Stimulated activated naive CD8-positive, alpha-beta T cell treated with anti-CD3 and anti-CD28 coated beads, Interleukin-15, Interleukin-2, amounts not matched to agents 100 ng/mL and 50 ng/mL, for 24 hours (primary cell): ENCODE measurements at regions not wholly inside any gene's neighbourhood (a gene's known extent, or its start where the extent isn't known, plus 50 kb on each side); places are given as distances from the start of the nearest gene placed in this dataset.

ENCODE experiments used
- H3K27ac Mint-ChIP-seq: one replicate; pipeline ENCODE4 v1.8.0; 2021; ENCODE audit warnings: mild to moderate bottlenecking, mixed read lengths
- H3K27me3 Mint-ChIP-seq: one replicate; pipeline ENCODE4 v1.8.0; 2021; ENCODE audit warnings: mixed read lengths
- H3K36me3 Mint-ChIP-seq: one replicate; pipeline ENCODE4 v1.8.0; 2021; ENCODE audit warnings: low read depth, mixed read lengths
- H3K4me1 Mint-ChIP-seq: one replicate; pipeline ENCODE4 v1.8.0; 2021; ENCODE audit warnings: low read depth, mixed read lengths
- H3K4me3 Mint-ChIP-seq: one replicate; pipeline ENCODE4 v1.8.0; 2021; ENCODE audit warnings: mild to moderate bottlenecking, mixed read lengths
- H3K9me3 Mint-ChIP-seq: one replicate; pipeline ENCODE4 v1.8.0; 2021; ENCODE audit warnings: mixed read lengths

DNA sequence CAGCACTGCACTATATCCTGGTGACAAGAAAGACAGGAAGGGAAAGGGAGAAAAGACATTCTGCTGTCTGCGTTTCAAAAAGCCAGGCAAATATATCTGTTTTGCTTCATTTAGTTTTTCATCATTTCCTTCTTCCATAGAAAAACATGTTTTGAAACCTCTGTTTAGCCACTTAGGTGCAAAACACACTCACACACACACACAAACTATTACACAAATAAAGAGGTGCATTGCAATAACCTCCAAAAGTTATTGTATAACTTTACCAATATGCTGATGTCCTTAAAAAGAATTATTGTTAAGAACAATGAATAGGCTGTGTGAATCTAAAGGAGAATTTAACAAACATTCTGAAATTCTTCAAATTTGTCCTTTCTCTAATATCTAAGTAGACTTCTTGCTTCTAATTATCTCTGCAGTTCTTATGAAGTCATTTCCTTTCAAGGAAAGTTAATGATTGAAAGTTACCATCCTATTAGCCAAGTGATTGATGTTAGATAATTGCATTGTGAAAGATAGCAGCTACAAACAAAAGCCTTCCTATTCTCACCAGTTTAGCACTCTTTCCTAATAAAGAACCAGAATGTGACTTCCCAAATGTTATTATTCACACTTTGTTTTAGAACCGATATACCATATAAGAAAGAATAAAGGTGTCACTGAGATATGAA, 516.7 kb downstream of the KCNJ3 start:
- H3K4me3 Mint-ChIP-seq: no peak overlapping the region
- no peaks in the 10 kb centered on the region for H3K36me3 Mint-ChIP-seq
- no peak overlapping the region for H3K27ac Mint-ChIP-seq
- no peaks in the 10 kb centered on the region for H3K27me3 Mint-ChIP-seq
- H3K9me3 Mint-ChIP-seq: no peaks in the 10 kb centered on the region
- H3K4me1 Mint-ChIP-seq: no peaks in the 10 kb centered on the region

DNA sequence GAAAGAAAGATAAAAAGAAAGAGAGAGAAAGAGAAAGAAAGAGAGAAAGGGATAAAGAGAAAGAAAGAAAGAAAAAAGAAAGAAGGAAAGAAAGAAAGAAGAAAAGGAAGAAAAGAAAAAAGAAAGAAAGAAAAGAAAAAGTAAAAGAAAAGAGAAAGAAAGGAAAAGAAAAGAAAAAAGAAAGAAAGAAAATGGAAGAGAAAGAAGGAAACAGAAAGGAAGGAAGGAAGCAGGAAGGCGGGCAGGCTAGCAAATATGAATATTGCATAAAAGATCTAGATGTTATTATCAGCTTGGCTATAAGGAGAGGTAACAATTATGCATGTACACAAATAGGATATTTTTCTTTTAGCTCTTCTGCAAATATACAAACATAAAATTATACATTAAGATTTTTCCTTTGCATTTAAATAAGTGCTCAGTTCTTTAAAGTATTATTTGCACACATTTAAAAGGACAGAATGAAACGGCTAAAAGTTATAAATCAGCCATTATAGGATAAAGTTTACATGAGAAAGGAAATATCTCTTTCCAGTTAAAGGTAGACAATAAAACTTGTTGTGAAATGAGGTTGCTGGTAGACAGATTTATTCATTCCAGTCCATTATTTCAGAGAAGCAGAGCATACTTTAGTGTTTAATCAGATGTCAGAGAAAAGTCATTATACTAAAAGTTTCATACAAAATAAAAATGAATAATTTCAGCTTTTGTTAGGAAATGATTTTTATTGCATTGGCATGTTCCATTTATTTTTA, 511.4 kb downstream of the KCNJ3 start:
- H3K4me1 Mint-ChIP-seq: no peaks in the 10 kb centered on the region
- H3K27me3 Mint-ChIP-seq: no peaks in the 10 kb centered on the region
- no peak overlapping the region for H3K27ac Mint-ChIP-seq
- H3K4me3 Mint-ChIP-seq: no peak overlapping the region
- no peaks in the 10 kb centered on the region for H3K36me3 Mint-ChIP-seq
- no peaks in the 10 kb centered on the region for H3K9me3 Mint-ChIP-seq

- Mint-ChIP-seq H3K4me1 (no peaks in the 10 kb centered on the region), H3K9me3 (no peaks in the 10 kb centered on the region), H3K27ac (no peak overlapping the region), H3K27me3 (no peaks in the 10 kb centered on the region), H3K36me3 (no peaks in the 10 kb centered on the region), H3K4me3 (no peak overlapping the region)
Observed at GRCh38 chr2:155203178-155203577, 504.7 kb downstream of the KCNJ3 start.

DNA sequence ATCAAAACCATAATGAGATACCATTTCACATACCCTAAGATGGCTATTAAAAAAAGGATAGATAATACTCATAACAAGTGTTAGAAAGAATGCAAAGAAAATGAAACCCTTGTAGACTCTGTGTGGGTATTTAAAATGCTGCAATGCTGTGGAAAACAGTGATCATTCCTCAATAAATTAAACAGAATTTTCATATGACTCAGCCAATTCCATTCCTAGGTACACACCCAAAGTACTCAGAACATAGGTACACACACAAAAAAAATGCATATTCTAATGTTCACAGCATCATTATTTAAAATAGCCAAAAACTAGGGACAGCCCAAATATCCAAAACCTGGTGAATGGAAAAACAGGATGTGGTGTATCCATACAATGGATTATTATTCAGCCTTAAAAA, 502.3 kb downstream of the KCNJ3 start:
- Mint-ChIP-seq H3K4me1 (no peaks in the 10 kb centered on the region), H3K36me3 (no peaks in the 10 kb centered on the region), H3K27ac (no peak overlapping the region), H3K4me3 (no peak overlapping the region), H3K27me3 (no peaks in the 10 kb centered on the region), H3K9me3 (no peaks in the 10 kb centered on the region)

DNA sequence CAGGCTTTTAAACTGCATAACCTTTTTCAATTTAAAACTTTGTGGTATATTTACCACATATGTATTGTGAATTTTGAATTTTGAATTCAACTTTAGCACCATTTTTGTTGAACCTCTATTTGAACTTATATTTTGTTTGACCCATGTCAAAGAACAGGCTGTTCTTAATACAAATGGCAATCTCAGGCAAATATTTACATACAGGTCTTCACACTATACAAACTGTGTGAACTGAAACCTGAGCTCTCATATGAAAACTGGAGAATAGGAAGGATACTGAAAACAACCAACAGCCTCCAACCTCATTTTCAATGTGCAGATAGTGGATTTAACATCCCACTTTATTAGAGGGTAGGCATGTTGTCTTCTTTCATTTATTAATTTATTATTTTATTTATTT, 491.8 kb downstream of the KCNJ3 start:
- Mint-ChIP-seq H3K27me3 (no peaks in the 10 kb centered on the region), H3K4me3 (no peak overlapping the region), H3K9me3 (peaks cover 5% of the 10 kb centered on the region), H3K36me3 (no peaks in the 10 kb centered on the region), H3K4me1 (no peaks in the 10 kb centered on the region), H3K27ac (no peak overlapping the region)

DNA sequence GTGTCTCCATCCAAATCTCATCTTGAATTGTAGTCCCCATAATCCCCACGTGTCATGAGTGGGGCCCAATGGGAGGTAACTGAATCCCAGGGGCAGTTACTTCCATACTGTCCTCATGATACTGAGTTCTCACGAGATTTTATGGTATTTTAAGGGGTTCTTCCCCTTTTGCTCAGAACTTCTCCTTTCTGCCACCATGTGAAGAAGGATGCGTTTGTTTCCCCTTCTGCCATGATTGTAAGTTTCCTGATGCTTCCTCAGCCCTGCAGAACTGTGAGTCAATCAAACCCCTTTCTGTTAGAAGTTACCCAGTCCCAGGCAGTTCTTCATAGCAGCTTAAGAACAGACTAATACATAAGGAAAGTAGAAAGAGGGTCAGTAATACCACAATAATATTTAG, 480.4 kb downstream of the KCNJ3 start:
- H3K27ac Mint-ChIP-seq: no peak overlapping the region

GRCh38 chr2:155176345-155176744, 477.9 kb downstream of the KCNJ3 start:
- no peaks in the 10 kb centered on the region for H3K4me1 Mint-ChIP-seq
- H3K27ac Mint-ChIP-seq: no peak overlapping the region
- no peaks in the 10 kb centered on the region for H3K9me3 Mint-ChIP-seq
- H3K27me3 Mint-ChIP-seq: no peaks in the 10 kb centered on the region
- H3K4me3 Mint-ChIP-seq: no peak overlapping the region
- H3K36me3 Mint-ChIP-seq: no peaks in the 10 kb centered on the region

More for the DNA sequence above, 480.4 kb downstream of the KCNJ3 start:
- Mint-ChIP-seq H3K9me3 (no peaks in the 10 kb centered on the region), H3K4me1 (no peaks in the 10 kb centered on the region), H3K27me3 (no peaks in the 10 kb centered on the region), H3K4me3 (no peak overlapping the region), H3K36me3 (no peaks in the 10 kb centered on the region)

GRCh38 chr2:155169317-155169716, 470.8 kb downstream of the KCNJ3 start:
- Mint-ChIP-seq H3K4me1 (no peaks in the 10 kb centered on the region), H3K27me3 (no peaks in the 10 kb centered on the region), H3K27ac (no peak overlapping the region), H3K9me3 (no peaks in the 10 kb centered on the region), H3K4me3 (no peak overlapping the region), H3K36me3 (no peaks in the 10 kb centered on the region)

DNA sequence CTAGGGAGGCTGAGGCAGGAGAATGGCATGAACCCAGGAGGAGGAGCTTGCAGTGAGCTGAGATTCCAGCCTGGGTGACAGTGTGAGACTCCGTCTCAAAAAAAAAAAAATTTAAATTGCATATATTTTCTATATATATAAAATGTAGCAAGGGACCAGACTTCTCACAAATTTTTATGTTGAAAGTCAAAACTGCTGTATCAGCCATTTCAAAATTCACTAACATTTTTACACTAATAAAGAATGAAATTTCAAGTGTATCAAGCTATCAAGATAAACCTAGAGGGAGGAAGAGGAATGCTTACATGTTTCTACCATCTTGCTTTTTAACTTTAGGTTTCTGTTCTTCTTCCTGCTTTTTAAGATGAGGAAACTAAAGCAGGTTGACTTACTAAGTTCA, 464.0 kb downstream of the KCNJ3 start:
- Mint-ChIP-seq H3K9me3 (no peaks in the 10 kb centered on the region), H3K27me3 (no peaks in the 10 kb centered on the region), H3K4me1 (no peaks in the 10 kb centered on the region), H3K27ac (no peak overlapping the region), H3K4me3 (no peak overlapping the region), H3K36me3 (no peaks in the 10 kb centered on the region)

DNA sequence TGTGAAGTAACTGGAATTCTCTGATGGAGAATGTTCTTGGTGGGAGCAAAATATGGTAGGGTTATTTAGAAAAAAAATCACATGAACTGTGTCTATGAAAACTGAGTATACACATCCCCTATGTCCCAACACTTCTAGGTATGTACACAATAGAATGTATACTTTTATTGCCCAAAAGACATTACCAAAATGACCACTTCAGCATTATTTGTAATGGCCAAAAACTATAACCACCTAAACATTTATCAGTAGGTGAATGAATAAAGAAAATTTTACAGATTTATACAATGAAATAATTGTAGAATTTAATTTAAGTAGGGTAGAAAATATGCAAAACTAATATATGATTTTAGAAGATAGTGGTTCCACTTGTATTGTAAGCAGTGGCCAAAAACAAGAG, 462.8 kb downstream of the KCNJ3 start:
- no peaks in the 10 kb centered on the region for H3K4me1 Mint-ChIP-seq
- no peaks in the 10 kb centered on the region for H3K27me3 Mint-ChIP-seq
- no peak overlapping the region for H3K4me3 Mint-ChIP-seq
- H3K36me3 Mint-ChIP-seq: no peaks in the 10 kb centered on the region
- H3K9me3 Mint-ChIP-seq: no peaks in the 10 kb centered on the region
- H3K27ac Mint-ChIP-seq: no peak overlapping the region

DNA sequence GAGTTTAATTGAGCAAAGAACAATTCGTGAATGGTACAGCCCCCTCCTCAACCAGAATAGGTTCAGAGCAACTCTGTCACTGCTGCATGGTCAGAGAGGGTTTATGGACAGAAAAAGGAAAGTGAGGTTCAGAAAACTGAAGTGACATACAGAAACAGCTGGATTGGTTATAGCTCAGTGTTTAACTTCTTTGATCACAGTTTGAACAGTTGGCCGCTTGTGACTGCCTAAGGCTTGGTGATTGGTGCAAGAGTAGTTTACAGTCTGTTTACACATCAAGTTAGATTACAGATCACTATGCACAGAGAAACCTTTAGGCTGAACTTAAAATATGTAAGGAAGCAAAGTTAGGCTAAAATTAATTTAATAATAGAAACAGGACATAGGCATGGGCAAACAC, 459.2 kb downstream of the KCNJ3 start:
- Mint-ChIP-seq H3K27me3 (no peaks in the 10 kb centered on the region), H3K36me3 (no peaks in the 10 kb centered on the region), H3K4me1 (no peaks in the 10 kb centered on the region), H3K4me3 (no peak overlapping the region), H3K27ac (no peak overlapping the region), H3K9me3 (no peaks in the 10 kb centered on the region)

GRCh38 chr2:155157065-155157464, 458.6 kb downstream of the KCNJ3 start:
- no peak overlapping the region for H3K4me3 Mint-ChIP-seq
- no peaks in the 10 kb centered on the region for H3K27me3 Mint-ChIP-seq
- no peaks in the 10 kb centered on the region for H3K36me3 Mint-ChIP-seq
- no peak overlapping the region for H3K27ac Mint-ChIP-seq
- no peaks in the 10 kb centered on the region for H3K4me1 Mint-ChIP-seq
- H3K9me3 Mint-ChIP-seq: no peaks in the 10 kb centered on the region

- no peaks in the 10 kb centered on the region for H3K4me1 Mint-ChIP-seq
- no peaks in the 10 kb centered on the region for H3K9me3 Mint-ChIP-seq
- H3K27ac Mint-ChIP-seq: no peak overlapping the region
- H3K36me3 Mint-ChIP-seq: no peaks in the 10 kb centered on the region
- H3K4me3 Mint-ChIP-seq: no peak overlapping the region
- no peaks in the 10 kb centered on the region for H3K27me3 Mint-ChIP-seq
Observed at GRCh38 chr2:155151945-155152344, 453.4 kb downstream of the KCNJ3 start.

DNA sequence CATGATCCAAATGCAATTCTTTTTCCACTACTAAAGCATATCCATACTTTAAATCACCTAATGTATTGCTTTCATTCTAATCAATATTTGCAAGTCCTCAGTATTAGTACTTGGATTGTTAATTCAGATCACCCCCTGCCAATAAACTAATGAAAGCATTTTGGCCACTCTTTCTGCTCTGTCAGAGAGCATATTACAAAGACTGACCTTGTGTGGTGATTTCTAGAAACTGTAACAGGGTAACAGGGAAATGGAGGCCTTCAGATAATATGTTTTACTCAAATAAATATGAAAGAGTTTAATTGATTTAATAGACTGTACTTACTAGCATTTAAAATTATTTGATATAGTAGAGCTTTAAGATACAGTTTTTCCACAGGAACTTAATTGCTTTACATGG, 453.0 kb downstream of the KCNJ3 start:
- Mint-ChIP-seq H3K4me1 (no peaks in the 10 kb centered on the region), H3K4me3 (no peak overlapping the region), H3K27me3 (no peaks in the 10 kb centered on the region), H3K9me3 (no peaks in the 10 kb centered on the region), H3K36me3 (no peaks in the 10 kb centered on the region), H3K27ac (no peak overlapping the region)

DNA sequence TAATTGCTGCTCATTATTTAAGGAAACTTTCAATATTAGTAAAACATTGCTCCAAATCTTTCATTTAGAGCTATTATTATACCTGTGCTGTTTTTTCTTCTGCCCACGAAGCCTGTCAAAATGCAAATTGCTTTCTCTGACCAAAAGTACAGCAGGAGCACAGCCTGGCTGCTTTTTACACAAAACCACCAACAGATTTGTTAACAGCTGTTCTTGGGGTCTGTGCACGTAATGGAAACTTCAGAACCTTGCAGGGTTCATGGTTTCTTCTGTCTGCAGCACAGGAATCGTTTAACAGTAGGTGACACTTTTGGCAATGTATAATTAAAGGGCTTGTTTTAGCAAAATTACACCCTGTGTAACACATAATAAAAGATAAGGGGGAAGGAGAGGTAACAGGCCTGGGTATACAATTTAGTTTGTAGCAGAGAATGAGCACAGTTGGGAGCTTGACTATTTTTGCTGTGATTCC, 447.3 kb downstream of the KCNJ3 start:
- Mint-ChIP-seq H3K9me3 (peaks cover 3% of the 10 kb centered on the region), H3K4me3 (no peak overlapping the region), H3K27ac (no peak overlapping the region), H3K27me3 (no peaks in the 10 kb centered on the region), H3K36me3 (no peaks in the 10 kb centered on the region), H3K4me1 (no peaks in the 10 kb centered on the region)

GRCh38 chr2:155141418-155141817, 442.9 kb downstream of the KCNJ3 start:
- H3K4me3 Mint-ChIP-seq: no peak overlapping the region
- no peak overlapping the region for H3K27ac Mint-ChIP-seq
- H3K4me1 Mint-ChIP-seq: no peaks in the 10 kb centered on the region
- H3K9me3 Mint-ChIP-seq: peaks cover 6% of the 10 kb centered on the region
- no peaks in the 10 kb centered on the region for H3K36me3 Mint-ChIP-seq
- H3K27me3 Mint-ChIP-seq: no peaks in the 10 kb centered on the region
